HG03354 (cell line): ENCODE measurements at regions not wholly inside any gene's neighbourhood (a gene's known extent, or its start where the extent isn't known, plus 50 kb on each side); places are given as distances from the start of the nearest gene placed in this dataset.
"Not testable (repeated sequence)": the region's sequence is repeated elsewhere in the genome, so short reads cannot be mapped to it uniquely, and the experiment has no call there.

Experiments used
- ATAC-seq: cut with Tn5 transposase; IDR thresholded peaks from one replicate; pipeline ENCODE4 v1.9.1; 2021; ENCODE audit warnings: mild to moderate bottlenecking; ENCODE audit not compliant: unreplicated experiment, poor library complexity, severe bottlenecking

DNA sequence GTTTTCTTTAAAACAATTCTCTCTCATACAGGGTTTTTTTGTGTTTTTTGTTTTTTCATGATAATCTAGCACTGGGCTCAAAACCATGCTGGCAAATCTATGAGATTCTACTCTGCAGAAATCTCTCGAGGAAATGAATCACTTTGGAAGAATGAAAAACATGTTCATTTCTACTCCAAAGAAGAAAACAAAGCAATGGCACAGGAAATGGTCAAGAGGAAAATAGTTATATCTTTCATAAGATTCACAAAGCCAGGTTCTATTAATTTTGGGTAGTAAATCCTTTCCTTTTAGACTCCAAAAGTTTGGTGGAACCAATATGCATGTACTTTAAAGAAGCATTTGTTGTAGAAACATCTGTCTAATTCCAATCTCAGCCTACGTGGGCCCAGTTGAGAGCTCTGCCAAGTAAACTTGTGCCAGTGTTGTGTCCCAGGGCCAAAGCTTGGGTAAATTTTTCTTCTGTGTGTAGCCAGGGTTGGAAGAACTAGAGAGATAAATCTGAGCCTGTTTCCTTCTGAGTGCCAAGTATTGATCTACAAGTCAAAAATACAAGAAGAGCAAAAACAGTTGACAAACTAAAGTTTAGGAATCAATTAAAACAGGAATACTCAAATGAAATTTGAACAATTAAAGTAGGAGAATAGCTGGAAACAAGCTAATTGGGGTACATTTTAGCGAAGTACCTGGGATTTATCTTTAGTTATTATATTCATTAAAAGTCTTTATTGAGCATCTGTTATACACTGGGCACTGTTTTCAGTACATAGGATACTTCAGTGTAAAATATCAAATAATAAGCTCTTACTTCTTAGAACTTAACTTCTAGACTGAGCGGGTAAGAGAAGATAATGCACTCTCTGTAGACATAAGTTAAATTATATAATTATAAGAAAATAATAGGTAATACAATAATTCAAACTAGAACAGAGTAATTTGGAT is 657.5 kb upstream of the NECTIN3 start:
- no peak for ATAC-seq

DNA sequence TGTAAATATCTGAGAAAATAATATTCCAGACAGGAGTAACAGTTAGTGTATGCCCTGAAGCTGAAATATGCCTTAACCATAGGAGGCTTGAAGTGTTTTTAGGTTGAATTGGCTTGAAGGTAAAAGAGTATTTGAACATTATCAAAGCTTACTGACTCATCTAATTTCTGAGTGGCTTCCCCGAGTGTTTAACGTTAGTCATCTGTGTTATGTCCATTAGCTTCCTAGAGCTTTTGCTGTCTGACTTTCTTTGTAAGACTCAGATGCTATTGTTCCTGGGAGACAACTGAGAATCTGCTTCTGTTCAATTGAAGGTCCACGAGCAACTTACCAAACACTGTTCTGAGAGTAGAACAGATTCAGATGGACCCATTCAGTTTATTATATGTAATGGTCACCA is 656.8 kb upstream of the NECTIN3 start:
- no peak for ATAC-seq

GRCh38 chr3:110419096-110419495 is 652.5 kb upstream of the NECTIN3 start:
- ATAC-seq: no peak

DNA sequence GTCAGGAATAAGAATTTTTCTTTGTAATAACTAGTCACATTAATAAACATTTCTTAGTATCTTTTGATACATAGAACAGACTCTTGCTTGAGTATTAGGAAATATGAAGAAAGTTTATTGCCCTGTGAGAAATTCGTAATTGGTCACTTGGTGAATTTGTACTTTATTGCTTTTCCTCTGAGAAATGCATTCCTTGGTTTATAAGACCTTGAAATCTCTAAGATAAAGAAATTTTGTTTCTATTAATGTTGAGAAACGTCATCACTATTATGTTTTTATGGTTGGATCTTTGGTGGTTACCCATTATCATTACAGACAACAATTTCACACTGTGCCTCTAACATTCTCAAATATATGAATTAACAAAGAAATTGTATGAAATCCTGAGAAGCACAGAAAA is 652.0 kb upstream of the NECTIN3 start:
- ATAC-seq: no peak

- ATAC-seq: no peak
Observed at GRCh38 chr3:110420158-110420641, 651.4 kb upstream of the NECTIN3 start.

GRCh38 chr3:110423276-110423675 is 648.3 kb upstream of the NECTIN3 start:
- no peak for ATAC-seq

DNA sequence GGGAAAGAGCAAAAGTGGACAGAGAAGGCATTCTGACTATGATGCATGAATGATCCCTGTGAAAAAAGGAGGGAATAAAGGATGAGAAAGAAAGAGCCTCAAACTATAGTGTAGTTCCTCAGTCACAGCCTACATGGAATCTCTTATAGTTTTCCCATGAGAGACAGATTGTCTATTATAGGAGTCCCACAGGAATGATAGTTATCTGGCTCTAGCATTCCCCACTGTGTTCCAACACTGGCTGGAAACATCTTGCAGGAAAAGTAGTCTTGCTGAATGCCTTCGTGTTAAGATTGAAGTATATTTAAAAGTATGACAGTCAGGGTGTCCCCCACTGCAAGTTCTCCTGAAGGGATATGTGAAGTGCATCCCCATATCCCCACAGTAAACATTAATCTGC is 641.5 kb upstream of the NECTIN3 start:
- no peak for ATAC-seq

GRCh38 chr3:110436209-110436608 is 635.4 kb upstream of the NECTIN3 start:
- ATAC-seq: no peak

DNA sequence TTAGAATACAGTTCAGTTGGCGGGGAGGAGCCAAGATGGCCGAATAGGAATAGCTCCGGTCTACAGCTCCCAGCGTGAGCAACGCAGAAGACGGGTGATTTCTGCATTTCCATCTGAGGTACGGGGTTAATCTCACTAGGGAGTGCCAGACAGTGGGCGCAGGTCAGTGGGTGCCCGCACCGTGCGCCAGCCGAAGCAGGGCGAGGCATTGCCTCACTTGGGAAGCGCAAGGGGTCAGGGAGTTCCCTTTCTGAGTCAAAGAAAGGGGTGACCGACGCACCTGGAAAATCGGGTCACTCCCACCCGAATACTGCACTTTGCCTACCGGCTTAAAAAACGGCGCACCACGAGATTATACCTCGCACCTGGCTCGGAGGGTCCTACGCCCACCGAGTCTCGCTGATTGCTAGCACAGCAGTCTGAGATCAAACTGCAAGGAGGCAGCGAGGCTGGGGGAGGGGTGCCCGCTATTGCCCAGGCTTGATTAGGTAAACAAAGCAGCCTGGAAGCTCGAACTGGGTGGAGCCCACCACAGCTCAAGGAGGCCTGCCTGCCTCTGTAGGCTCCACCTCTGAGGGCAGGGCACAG is 631.5 kb upstream of the NECTIN3 start:
- ATAC-seq: not testable (repeated sequence)

DNA sequence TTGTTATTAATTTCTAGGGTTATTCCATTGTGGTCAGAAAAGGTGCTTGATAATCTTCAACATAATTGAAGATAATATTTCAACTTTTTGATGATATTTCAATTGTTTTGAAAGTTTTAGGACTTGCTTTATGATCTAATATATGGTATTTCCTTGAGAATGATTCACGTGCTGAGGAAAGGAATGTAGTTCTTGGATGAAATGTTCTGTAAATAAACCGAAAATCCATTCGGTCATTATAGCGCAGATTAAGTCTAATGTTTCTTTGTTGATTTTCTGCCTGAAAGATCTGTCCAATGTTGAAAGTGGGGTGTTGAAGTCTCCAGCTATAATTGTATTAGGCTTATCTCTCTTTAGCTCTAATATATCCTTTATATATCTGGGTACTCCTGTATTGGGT is 617.5 kb upstream of the NECTIN3 start:
- no peak for ATAC-seq

DNA sequence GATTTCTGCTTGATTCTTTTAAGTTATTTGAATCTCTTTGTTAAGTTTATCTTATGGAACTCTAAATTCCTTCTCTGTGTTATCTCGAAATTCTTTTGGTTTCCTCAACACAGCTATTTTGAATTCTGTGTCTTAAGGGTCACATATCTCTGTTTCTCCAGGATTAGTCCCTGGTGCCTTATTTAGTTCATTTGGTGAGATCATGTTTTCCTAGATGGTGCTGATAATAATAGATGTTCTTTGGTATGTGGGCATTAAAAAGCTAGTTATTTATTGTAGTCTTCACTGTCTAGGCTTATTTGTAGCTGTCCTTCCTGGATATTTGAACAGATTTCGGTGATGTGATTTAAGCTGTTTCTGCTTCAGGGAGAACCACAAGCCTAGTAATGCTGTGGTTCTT is 615.6 kb upstream of the NECTIN3 start:
- no peak for ATAC-seq

GRCh38 chr3:110456438-110457138 is 615.0 kb upstream of the NECTIN3 start:
- no peak for ATAC-seq

GRCh38 chr3:110457508-110457907 is 614.1 kb upstream of the NECTIN3 start:
- ATAC-seq: no peak

GRCh38 chr3:110459021-110459420 is 612.6 kb upstream of the NECTIN3 start:
- ATAC-seq: no peak

DNA sequence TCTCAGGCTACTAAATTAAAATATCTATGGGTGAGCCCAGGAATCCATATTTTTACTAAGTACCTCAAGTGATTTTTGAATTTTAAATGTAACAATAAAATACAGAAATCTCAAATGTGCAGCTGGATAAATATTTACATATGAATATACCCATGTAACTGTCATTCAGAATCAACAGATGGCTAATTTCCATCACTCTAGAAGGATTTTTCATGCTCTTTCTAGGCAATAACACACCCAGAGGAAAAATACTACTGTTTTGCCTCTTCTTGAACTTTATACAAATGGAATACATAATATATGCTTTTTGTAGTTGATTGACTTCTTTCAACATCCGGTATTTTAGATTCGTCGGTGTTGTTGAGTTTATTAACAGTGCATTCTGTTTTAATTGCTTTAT is 601.3 kb upstream of the NECTIN3 start:
- ATAC-seq: no peak

GRCh38 chr3:110473405-110473804 is 598.2 kb upstream of the NECTIN3 start:
- ATAC-seq: no peak

GRCh38 chr3:110474397-110474796 is 597.2 kb upstream of the NECTIN3 start:
- ATAC-seq: no peak

DNA sequence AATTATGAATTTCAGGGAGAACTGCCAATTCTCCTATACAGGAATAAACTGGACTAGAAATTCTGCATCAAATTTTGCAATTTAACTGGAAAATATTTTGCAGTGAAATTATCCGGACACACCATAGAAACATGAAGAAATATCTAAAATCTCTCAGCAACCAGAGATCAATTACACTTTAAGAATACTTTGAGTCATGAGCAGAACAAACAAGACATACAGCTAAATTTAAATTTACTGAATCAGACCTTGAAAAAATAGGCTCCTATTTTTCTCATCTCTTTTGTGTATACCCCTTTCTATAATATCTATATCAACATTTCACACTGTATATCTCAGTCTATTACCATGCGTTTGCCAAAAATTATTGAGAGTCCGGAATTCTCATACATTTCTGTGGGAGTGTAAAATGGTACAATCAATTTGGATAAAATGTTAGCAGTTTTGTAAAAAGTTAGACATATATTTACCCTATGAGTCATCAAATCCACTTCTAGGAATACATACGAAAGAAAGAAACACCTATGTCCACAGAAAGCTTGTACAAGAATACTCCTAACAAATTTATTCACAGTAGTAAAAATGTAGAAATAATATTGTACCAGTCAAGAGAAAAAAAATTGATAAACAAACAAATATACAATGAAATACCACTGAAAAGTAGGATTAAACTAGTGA is 593.1 kb upstream of the NECTIN3 start:
- ATAC-seq: no peak

- no peak for ATAC-seq
Observed at GRCh38 chr3:110479731-110480130, 591.9 kb upstream of the NECTIN3 start.

DNA sequence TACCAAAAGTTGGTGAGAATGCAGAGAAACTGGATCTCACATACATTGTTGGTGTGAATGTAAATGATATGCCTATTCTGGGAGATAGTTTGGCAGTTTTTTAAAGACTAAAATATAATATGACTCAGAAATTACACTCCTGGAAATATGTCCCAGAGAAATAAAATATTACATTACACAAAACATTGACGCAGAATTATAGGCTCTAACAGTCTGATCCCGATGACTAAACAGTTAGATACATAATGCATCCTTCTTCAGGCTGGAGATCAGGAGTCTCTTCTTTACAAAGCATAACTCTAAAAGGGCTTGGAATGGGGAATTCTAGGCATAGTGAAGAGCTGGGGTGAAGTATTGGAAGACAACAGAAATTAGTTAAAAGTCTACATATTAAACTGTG is 586.2 kb upstream of the NECTIN3 start:
- no peak for ATAC-seq
